ENCODE measurements at regions not wholly inside any gene's neighbourhood (a gene's known extent, or its start where the extent isn't known, plus 50 kb on each side); places are given as distances from the start of the nearest gene placed in this dataset.

- TF ChIP-seq ZNF600 (tag by site-specific recombination; IDR thresholded peaks at IDR 0.05) (0 out of 2 replicates have a peak, but pooled peaks have one; percentile 36), ZNF623 (tag by site-specific recombination; IDR thresholded peaks at IDR 0.05) (no peak), ZNF660 (tag by site-specific recombination; IDR thresholded peaks at IDR 0.05) (peak; percentile 60; the same call in 1 of the 2 replicates), SP3 (tag by site-specific recombination; IDR thresholded peaks at IDR 0.05) (peak; percentile 46), ZNF394 (tag by site-specific recombination; IDR thresholded peaks at IDR 0.05; ENCODE audit: borderline replicate concordance) (no peak), ZIC2 (tag by site-specific recombination; IDR thresholded peaks at IDR 0.05) (peak; percentile 26; the same call in 1 of the 2 replicates), GLIS1 (tag by site-specific recombination; IDR thresholded peaks at IDR 0.05) (peak; percentile 50), ZNF18 (tag by site-specific recombination; IDR thresholded peaks at IDR 0.05) (no peak), ZBTB48 (tag by site-specific recombination; IDR thresholded peaks at IDR 0.05) (0 out of 2 replicates have a peak, but pooled peaks have one; percentile 11), PATZ1 (tag by site-specific recombination; IDR thresholded peaks at IDR 0.05) (peak; percentile 49; the same call in 1 of the 2 replicates), ZNF747 (tag by site-specific recombination; IDR thresholded peaks at IDR 0.05) (no peak), ZNF140 (tag by site-specific recombination; IDR thresholded peaks at IDR 0.05) (no peak)
Measured at GRCh38 chr2:126971481-126972278, 73.0 kb downstream of the TEX51 start (continued).

GRCh38 chr2:126972279-126972626, 73.6 kb downstream of the TEX51 start:
- H3K36me3 ChIP-seq (ENCODE audit: control insufficient read depth in 2 of 2, insufficient read depth in 1 of 2, low read length in 2 of 2), result no peaks in the 10 kb centered on the region
- H3K4me1 ChIP-seq (ENCODE audit: control insufficient read depth, insufficient read depth, low read length), result no peaks in the 10 kb centered on the region
- no peaks in the 10 kb centered on the region for H3K9me3 ChIP-seq (ENCODE audit: control insufficient read depth, insufficient read depth, low read depth, low read length)
- ChIA-PET CTCF (interaction anchor here (0.6 to 3.1 kb wide), 28 partner anchors 8 to 1227 kb away, joined by 3 to 31 read pairs (median 4); no protein-coding TSS in a partner anchor), POLR2A (no interaction called here)
- peak; percentile 89 for TF ChIP-seq ZNF335 (tag by site-specific recombination; conservative IDR thresholded peaks at IDR 0.05)
- no peak for TF ChIP-seq ZNF548 (tag by site-specific recombination; IDR thresholded peaks at IDR 0.05)
- H3K27ac ChIP-seq (ENCODE audit: extremely low read depth, low read depth, low read length), result no peak overlapping the region
- no peak overlapping the region for H3K4me3 ChIP-seq (ENCODE audit: low read depth, low read length)

GRCh38 chr2:126973745-126974144, 75.1 kb downstream of the TEX51 start:
- no peaks in the 10 kb centered on the region for H3K36me3 ChIP-seq (ENCODE audit: control insufficient read depth in 2 of 2, insufficient read depth in 1 of 2, low read length in 2 of 2)
- H3K27ac ChIP-seq (ENCODE audit: extremely low read depth, low read depth, low read length), result no peak overlapping the region
- no peaks in the 10 kb centered on the region for H3K4me1 ChIP-seq (ENCODE audit: control insufficient read depth, insufficient read depth, low read length)
- CTCF ChIA-PET, result no interaction called here
- no peak for TF ChIP-seq ZNF335 (tag by site-specific recombination; conservative IDR thresholded peaks at IDR 0.05)
- no peak for TF ChIP-seq ZNF555 (tag by site-specific recombination; conservative IDR thresholded peaks at IDR 0.05)
- no peak for TF ChIP-seq ZNF670 (tag by site-specific recombination; IDR thresholded peaks at IDR 0.05; ENCODE audit: low read depth)
- no peak for TF ChIP-seq ZNF157 (tag by site-specific recombination; IDR thresholded peaks at IDR 0.05)
- no peak for TF ChIP-seq ZFP3 (tag by site-specific recombination; IDR thresholded peaks at IDR 0.05; ENCODE audit: low read depth)
- TF ChIP-seq ZNF26 (tag by site-specific recombination; IDR thresholded peaks at IDR 0.05), result no peak
- no peak for TF ChIP-seq ZNF707 (tag by site-specific recombination; IDR thresholded peaks at IDR 0.05)
- TF ChIP-seq ZNF768 (tag by site-specific recombination; IDR thresholded peaks at IDR 0.05), result no peak
- TF ChIP-seq KLF17 (tag by site-specific recombination; IDR thresholded peaks at IDR 0.05), result no peak
- no peak for TF ChIP-seq ZNF76 (tag by site-specific recombination; IDR thresholded peaks at IDR 0.05; ENCODE audit: borderline replicate concordance, low read depth)
- no peak for TF ChIP-seq ZIC2 (tag by site-specific recombination; IDR thresholded peaks at IDR 0.05)
- TF ChIP-seq TRIM28 (IDR thresholded peaks at IDR 0.05; ENCODE audit: borderline replicate concordance, low read length), result no peak
- no peak for TF ChIP-seq PRDM1 (tag by site-specific recombination; IDR thresholded peaks at IDR 0.05)
- no peak overlapping the region for H3K4me3 ChIP-seq (ENCODE audit: low read depth, low read length)
- no peaks in the 10 kb centered on the region for H3K9me3 ChIP-seq (ENCODE audit: control insufficient read depth, insufficient read depth, low read depth, low read length)
- POLR2A ChIA-PET, result no interaction called here
